Kidney (tissue), 13 donors: ENCODE measurements at regions not wholly inside any gene's neighbourhood (a gene's known extent, or its start where the extent isn't known, plus 50 kb on each side); places are given as distances from the start of the nearest gene placed in this dataset.

Experiments
- DNase-seq, 5 donors: peaks; one replicate each; pipeline ENCODE4 v3.0.0-alpha.2; 2013 to 2020
- FAIRE-seq: peaks from 2 replicates; lab custom pipeline; 2012; peaks lifted over from hg19 to GRCh38; lab: Jason Lieb, UNC
- H3K27ac ChIP-seq, 2 donors: one replicate each; pipeline ENCODE4 v1.7.0; 2013; ENCODE audit warnings: low read depth in 2 of 2, low read length in 2 of 2, inconsistent platforms in 1 of 2
- H3K27me3 ChIP-seq: one replicate; pipeline ENCODE4 v1.7.1; 2013; ENCODE audit warnings: low read length, inconsistent platforms; ENCODE audit not compliant: control insufficient read depth, insufficient read depth
- H3K36me3 ChIP-seq, 3 donors: one replicate each; pipeline versions ENCODE4 v1.7.0 to v1.7.1; 2013; ENCODE audit warnings: low read length in 3 of 3, control low read depth in 1 of 3, inconsistent platforms in 1 of 3; ENCODE audit not compliant: insufficient read depth in 3 of 3, control insufficient read depth in 2 of 3
- H3K4me1 ChIP-seq, 3 donors: one replicate each; pipeline versions ENCODE4 v1.7.0 to v1.7.1; 2013; ENCODE audit warnings: low read length in 3 of 3, inconsistent platforms in 1 of 3, low read depth in 1 of 3; ENCODE audit not compliant: control insufficient read depth in 2 of 3, insufficient read depth in 2 of 3
- H3K4me3 ChIP-seq, 3 donors: one replicate each; pipeline versions ENCODE4 v1.7.0 to v1.8.1; 2013; ENCODE audit warnings: low read length in 3 of 3, control low read depth in 1 of 3, inconsistent platforms in 1 of 3
- H3K9ac ChIP-seq, 3 donors: one replicate each; pipeline versions ENCODE4 v1.7.0 to v1.7.1; 2013; ENCODE audit warnings: low read length in 3 of 3, control low read depth in 1 of 3, inconsistent platforms in 1 of 3
- H3K9me3 ChIP-seq, 3 donors: one replicate each; pipeline versions ENCODE4 v1.7.0 to v1.7.1; 2013; ENCODE audit warnings: low read length in 3 of 3, control low read depth in 1 of 3, inconsistent platforms in 1 of 3; ENCODE audit not compliant: control insufficient read depth in 2 of 3, insufficient read depth in 1 of 3
- CTCF ChIP-seq: IDR thresholded peaks from 3 replicates; pipeline ENCODE4 v1.5.1; 2012; ENCODE audit warnings: mild to moderate bottlenecking, moderate library complexity, borderline replicate concordance; ENCODE audit not compliant: insufficient read depth; ENCODE audit errors: extremely low read depth
- intact Hi-C: fragments of 100-400 bp; cut with DNase I; formaldehyde crosslinking; loops from one replicate; pipeline ENCODE4 v1.11.1; 2022
- donor health status: control.
- donor health status: control.
- donor health status: control.
- donor health status: control.
- donor health status: control.
- donor health status: DM: yes; HTN: yes; CAD: no.
- donor health status: Normal renal cell carcinoma (clear cell type).

GRCh38 chr5:174818430-174818829 lies 94.0 kb downstream of the MSX2 start:
- H3K4me3 ChIP-seq, result no peak overlapping the region
- no peak for DNase-seq
- no peaks in the 10 kb centered on the region for H3K4me1 ChIP-seq
- no peak for TF ChIP-seq CTCF
- intact Hi-C loops, result no loop called here
- no peak overlapping the region for H3K9ac ChIP-seq
- H3K36me3 ChIP-seq, result no peaks in the 10 kb centered on the region
- H3K27ac ChIP-seq, result no peak overlapping the region
- H3K9me3 ChIP-seq, result peaks cover 0 to 2% (median 0%) of the 10 kb centered on the region in 3 donors
- H3K27me3 ChIP-seq, result no peaks in the 10 kb centered on the region
- FAIRE-seq, result no peak

- intact Hi-C loops, result no loop called here
- no peak for FAIRE-seq
- TF ChIP-seq CTCF, result no peak
These were observed 93.2 kb downstream of the MSX2 start for GRCh38 chr5:174817610-174818009.

GRCh38 chr5:174816858-174817257 lies 92.5 kb downstream of the MSX2 start:
- no peak for TF ChIP-seq CTCF
- intact Hi-C loops, result no loop called here
- H3K4me1 ChIP-seq, result no peaks in the 10 kb centered on the region
- H3K27ac ChIP-seq, result no peak overlapping the region
- FAIRE-seq (no peak), DNase-seq (no peak)
- peaks cover 0 to 2% (median 0%) of the 10 kb centered on the region in 3 donors for H3K9me3 ChIP-seq
- no peaks in the 10 kb centered on the region for H3K36me3 ChIP-seq
- H3K27me3 ChIP-seq, result no peaks in the 10 kb centered on the region
- no peak overlapping the region for H3K9ac ChIP-seq
- H3K4me3 ChIP-seq, result no peak overlapping the region

More at GRCh38 chr5:174817610-174818009, 93.2 kb downstream of the MSX2 start:
- Histone ChIP-seq H3K36me3 (no peaks in the 10 kb centered on the region), H3K9ac (no peak overlapping the region), H3K4me1 (no peaks in the 10 kb centered on the region), H3K27ac (no peak overlapping the region), H3K27me3 (no peaks in the 10 kb centered on the region), H3K4me3 (no peak overlapping the region), H3K9me3 (peaks cover 0 to 2% (median 0%) of the 10 kb centered on the region in 3 donors)
- DNase-seq, result no peak

GRCh38 chr5:174811438-174811837 lies 87.1 kb downstream of the MSX2 start:
- Histone ChIP-seq H3K27ac (no peak overlapping the region), H3K4me1 (no peaks in the 10 kb centered on the region), H3K36me3 (no peaks in the 10 kb centered on the region), H3K27me3 (no peaks in the 10 kb centered on the region), H3K9me3 (peaks cover 0 to 2% (median 0%) of the 10 kb centered on the region in 3 donors), H3K4me3 (no peak overlapping the region), H3K9ac (no peak overlapping the region)
- no peak for TF ChIP-seq CTCF
- FAIRE-seq, result no peak
- DNase-seq, result no peak
- intact Hi-C loops, result no loop called here
